PC-3 (cell line): ENCODE measurements at regions not wholly inside any gene's neighbourhood (a gene's known extent, or its start where the extent isn't known, plus 50 kb on each side); places are given as distances from the start of the nearest gene placed in this dataset.

Experiments
- CTCF ChIP-seq: fragments of 300-600 bp; sonication (generic); conservative IDR thresholded peaks from 2 replicates; pipeline ENCODE4 v1.5.1; 2017; ENCODE audit warnings: antibody characterized with exemption, low read depth, mild to moderate bottlenecking, low read length
- EZH2 ChIP-seq: fragments of 300-600 bp; sonication (generic); IDR thresholded peaks from one replicate; pipeline ENCODE4 v1.6.1; 2017; ENCODE audit warnings: antibody characterized with exemption, mild to moderate bottlenecking, low read length; ENCODE audit not compliant: unreplicated experiment
- EZH2phosphoT487 ChIP-seq: fragments of 300-600 bp; sonication (generic); IDR thresholded peaks from 2 replicates; pipeline ENCODE4 v1.6.1; 2018; ENCODE audit warnings: mild to moderate bottlenecking, antibody characterized with exemption, low read length, borderline replicate concordance

- TF ChIP-seq CTCF (no peak), EZH2phosphoT487 (no peak), EZH2 (no peak)
Observed at GRCh38 chr4:177005674-177006230, 213.0 kb upstream of the VEGFC start.
